ENCODE measurements at regions not wholly inside any gene's neighbourhood (a gene's known extent, or its start where the extent isn't known, plus 50 kb on each side); places are given as distances from the start of the nearest gene placed in this dataset.

- Histone ChIP-seq H3K36me3 (ENCODE audit: control insufficient read depth, insufficient read depth, low read length) (no peaks in the 10 kb centered on the region), H3K4me3 (ENCODE audit: low read depth, low read length) (no peak overlapping the region), H3K27me3 (ENCODE audit: control insufficient read depth, insufficient read depth, low read length) (no peaks in the 10 kb centered on the region)
- no peak for DNase-seq (ENCODE audit: low read depth)
- no peak for TF ChIP-seq CTCF (IDR thresholded peaks at IDR 0.05; ENCODE audit: insufficient read depth, low read length, poor library complexity, severe bottlenecking)
Observed at GRCh38 chr17:77346765-77347164, 206.0 kb downstream of the SEC14L1 start.

- Histone ChIP-seq H3K27me3 (ENCODE audit: control insufficient read depth, insufficient read depth, low read length) (no peaks in the 10 kb centered on the region), H3K4me3 (ENCODE audit: low read depth, low read length) (no peak overlapping the region), H3K36me3 (ENCODE audit: control insufficient read depth, insufficient read depth, low read length) (no peaks in the 10 kb centered on the region)
- DNase-seq (ENCODE audit: low read depth) = no peak
- TF ChIP-seq CTCF (IDR thresholded peaks at IDR 0.05; ENCODE audit: insufficient read depth, low read length, poor library complexity, severe bottlenecking) = no peak
Observed at GRCh38 chr17:77347544-77347943, 206.8 kb downstream of the SEC14L1 start.

GRCh38 chr17:77349976-77350830, 209.4 kb downstream of the SEC14L1 start:
- H3K4me3 ChIP-seq (ENCODE audit: low read depth, low read length) = no peak overlapping the region
- TF ChIP-seq CTCF (IDR thresholded peaks at IDR 0.05; ENCODE audit: insufficient read depth, low read length, poor library complexity, severe bottlenecking) = no peak
- H3K36me3 ChIP-seq (ENCODE audit: control insufficient read depth, insufficient read depth, low read length) = peaks cover under 1% of the 10 kb centered on the region
- no peaks in the 10 kb centered on the region for H3K27me3 ChIP-seq (ENCODE audit: control insufficient read depth, insufficient read depth, low read length)
- DNase-seq (ENCODE audit: low read depth) = no peak

GRCh38 chr17:77352441-77352840, 211.7 kb downstream of the SEC14L1 start:
- no peak for DNase-seq (ENCODE audit: low read depth)
- Histone ChIP-seq H3K27me3 (ENCODE audit: control insufficient read depth, insufficient read depth, low read length) (no peaks in the 10 kb centered on the region), H3K36me3 (ENCODE audit: control insufficient read depth, insufficient read depth, low read length) (peaks cover 1% of the 10 kb centered on the region), H3K4me3 (ENCODE audit: low read depth, low read length) (no peak overlapping the region)
- TF ChIP-seq CTCF (IDR thresholded peaks at IDR 0.05; ENCODE audit: insufficient read depth, low read length, poor library complexity, severe bottlenecking) = no peak

- TF ChIP-seq CTCF (IDR thresholded peaks at IDR 0.05; ENCODE audit: insufficient read depth, low read length, poor library complexity, severe bottlenecking) = no peak
- Histone ChIP-seq H3K27me3 (ENCODE audit: control insufficient read depth, insufficient read depth, low read length) (no peaks in the 10 kb centered on the region), H3K4me3 (ENCODE audit: low read depth, low read length) (no peak overlapping the region), H3K36me3 (ENCODE audit: control insufficient read depth, insufficient read depth, low read length) (peaks cover 1% of the 10 kb centered on the region)
- no peak for DNase-seq (ENCODE audit: low read depth)
Observed at GRCh38 chr17:77352996-77353395, 212.2 kb downstream of the SEC14L1 start.
